ENCODE measurements at regions not wholly inside any gene's neighbourhood (a gene's known extent, or its start where the extent isn't known, plus 50 kb on each side); places are given as distances from the start of the nearest gene placed in this dataset.
"Not testable (repeated sequence)": the region's sequence is repeated elsewhere in the genome, so short reads cannot be mapped to it uniquely, and the experiment has no call there.

- 40% methylated on average over 1 of the region's 2 CpGs for WGBS (ENCODE audit: insufficient coverage, low coverage, low lambda C conversion rate, missing lambda C conversion rate)
- DNase-seq (no peak), ATAC-seq (no peak)
- Histone ChIP-seq H3K4me3 (no peak overlapping the region), H3K9me3 (no peaks in the 10 kb centered on the region), H3K27ac (no peak overlapping the region), H3K4me1 (peaks cover 0 to 7% (median 0%) of the 10 kb centered on the region in 4 donors), H3K36me3 (no peaks in the 10 kb centered on the region), H3K27me3 (no peaks in the 10 kb centered on the region)
- TF ChIP-seq POLR2A (IDR thresholded peaks at IDR 0.05) = no peak
- TF ChIP-seq, protein P1, sequence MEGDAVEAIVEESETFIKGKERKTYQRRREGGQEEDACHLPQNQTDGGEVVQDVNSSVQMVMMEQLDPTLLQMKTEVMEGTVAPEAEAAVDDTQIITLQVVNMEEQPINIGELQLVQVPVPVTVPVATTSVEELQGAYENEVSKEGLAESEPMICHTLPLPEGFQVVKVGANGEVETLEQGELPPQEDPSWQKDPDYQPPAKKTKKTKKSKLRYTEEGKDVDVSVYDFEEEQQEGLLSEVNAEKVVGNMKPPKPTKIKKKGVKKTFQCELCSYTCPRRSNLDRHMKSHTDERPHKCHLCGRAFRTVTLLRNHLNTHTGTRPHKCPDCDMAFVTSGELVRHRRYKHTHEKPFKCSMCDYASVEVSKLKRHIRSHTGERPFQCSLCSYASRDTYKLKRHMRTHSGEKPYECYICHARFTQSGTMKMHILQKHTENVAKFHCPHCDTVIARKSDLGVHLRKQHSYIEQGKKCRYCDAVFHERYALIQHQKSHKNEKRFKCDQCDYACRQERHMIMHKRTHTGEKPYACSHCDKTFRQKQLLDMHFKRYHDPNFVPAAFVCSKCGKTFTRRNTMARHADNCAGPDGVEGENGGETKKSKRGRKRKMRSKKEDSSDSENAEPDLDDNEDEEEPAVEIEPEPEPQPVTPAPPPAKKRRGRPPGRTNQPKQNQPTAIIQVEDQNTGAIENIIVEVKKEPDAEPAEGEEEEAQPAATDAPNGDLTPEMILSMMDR (IDR thresholded peaks at IDR 0.05) = no peak
- intact Hi-C loops (cut with DNase I) = no loop called here
Measured at GRCh38 chr1:99369154-99369553, 104.9 kb downstream of the PLPPR4 start.

DNA sequence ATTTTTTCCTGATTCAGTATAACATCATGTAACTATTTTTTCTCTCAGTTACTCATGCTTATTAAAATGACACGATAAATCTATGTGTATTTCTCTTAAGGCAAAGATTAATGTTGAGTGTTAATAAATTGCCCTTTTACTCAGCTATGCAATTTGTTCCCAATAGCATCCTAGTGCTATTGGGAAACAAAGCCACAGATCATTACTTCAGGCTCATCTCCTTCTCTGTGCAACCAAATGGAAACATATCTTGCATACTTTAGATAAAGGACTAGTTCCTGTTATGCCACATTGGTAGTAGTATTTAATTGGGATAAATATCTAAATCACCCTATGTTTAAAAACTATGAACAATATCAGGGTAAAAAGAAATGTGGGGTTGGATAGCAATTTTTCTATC is 106.2 kb downstream of the PLPPR4 start:
- no peaks in the 10 kb centered on the region for H3K9me3 ChIP-seq
- DNase-seq (no peak), ATAC-seq (no peak)
- TF ChIP-seq, protein P1 (IDR thresholded peaks at IDR 0.05) = no peak
- no peak for TF ChIP-seq POLR2A (IDR thresholded peaks at IDR 0.05)
- no peaks in the 10 kb centered on the region for H3K27me3 ChIP-seq
- intact Hi-C loops (cut with DNase I) = no loop called here
- no peaks in the 10 kb centered on the region for H3K36me3 ChIP-seq
- H3K4me1 ChIP-seq = peaks cover 0 to 7% (median 0%) of the 10 kb centered on the region in 4 donors
- 75% methylated on average over 1 of the region's 1 CpG for whole genome bisulfite sequencing (ENCODE audit: insufficient coverage, low coverage, low lambda C conversion rate, missing lambda C conversion rate)
- no peak overlapping the region for H3K4me3 ChIP-seq
- no peak overlapping the region for H3K27ac ChIP-seq

DNA sequence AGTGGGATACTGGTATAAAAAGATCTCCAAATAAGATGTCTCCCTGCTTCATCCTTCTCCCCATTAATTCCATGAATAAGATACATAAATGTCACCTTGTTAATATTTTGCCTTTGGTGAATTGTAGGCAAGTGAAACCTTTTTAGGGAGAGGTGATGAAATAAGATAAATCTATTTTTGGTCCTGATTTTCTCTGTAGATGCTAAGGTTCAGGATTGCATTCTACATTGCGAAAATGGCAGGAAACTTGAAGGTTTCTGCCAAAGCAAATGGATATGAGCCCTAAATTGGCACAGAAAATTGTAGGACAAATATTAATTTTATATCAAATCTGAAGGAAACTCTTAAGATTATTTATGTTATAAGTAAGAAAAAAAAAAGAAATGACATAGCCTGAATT is 107.1 kb downstream of the PLPPR4 start:
- Histone ChIP-seq H3K27ac (no peak overlapping the region), H3K4me1 (peaks cover 0 to 7% (median 0%) of the 10 kb centered on the region in 4 donors), H3K9me3 (no peaks in the 10 kb centered on the region), H3K27me3 (no peaks in the 10 kb centered on the region), H3K36me3 (no peaks in the 10 kb centered on the region), H3K4me3 (no peak overlapping the region)
- ATAC-seq (peak in 3 of 4 donors; percentile 25 to 53 (median 48)), DNase-seq (no peak)
- TF ChIP-seq, protein P1 (IDR thresholded peaks at IDR 0.05) = no peak
- TF ChIP-seq POLR2A (IDR thresholded peaks at IDR 0.05) = no peak
- intact Hi-C loops (cut with DNase I) = no loop called here
- WGBS (ENCODE audit: insufficient coverage, low coverage, low lambda C conversion rate, missing lambda C conversion rate) = 14% methylated on average over 1 of the region's 1 CpG

- ATAC-seq = no peak
- H3K9me3 ChIP-seq = no peaks in the 10 kb centered on the region
- WGBS (ENCODE audit: insufficient coverage, low coverage, low lambda C conversion rate, missing lambda C conversion rate) = 59% methylated on average over 9 of the region's 9 CpGs
Measured at GRCh38 chr1:99374109-99374508, 109.8 kb downstream of the PLPPR4 start.

GRCh38 chr1:99374693-99375092 is 110.4 kb downstream of the PLPPR4 start:
- H3K4me3 ChIP-seq; H3K27ac ChIP-seq; ATAC-seq; H3K4me1 ChIP-seq; H3K27me3 ChIP-seq; DNase-seq; H3K9me3 ChIP-seq; H3K36me3 ChIP-seq; intact Hi-C loops (cut with DNase I): not testable (repeated sequence)

More at GRCh38 chr1:99374109-99374508, 109.8 kb downstream of the PLPPR4 start:
- Histone ChIP-seq H3K36me3 (no peaks in the 10 kb centered on the region), H3K27me3 (no peaks in the 10 kb centered on the region), H3K4me1 (peaks cover 0 to 7% (median 0%) of the 10 kb centered on the region in 4 donors), H3K4me3 (no peak overlapping the region), H3K27ac (no peak overlapping the region)
- intact Hi-C loops (cut with DNase I) = no loop called here
- no peak for DNase-seq
- TF ChIP-seq POLR2A (IDR thresholded peaks at IDR 0.05) = no peak
- TF ChIP-seq, protein P1 (IDR thresholded peaks at IDR 0.05) = no peak

All from right lobe of liver (tissue), 6 donors.